ENCODE measurements at regions not wholly inside any gene's neighbourhood (a gene's known extent, or its start where the extent isn't known, plus 50 kb on each side); places are given as distances from the start of the nearest gene placed in this dataset.

DNA sequence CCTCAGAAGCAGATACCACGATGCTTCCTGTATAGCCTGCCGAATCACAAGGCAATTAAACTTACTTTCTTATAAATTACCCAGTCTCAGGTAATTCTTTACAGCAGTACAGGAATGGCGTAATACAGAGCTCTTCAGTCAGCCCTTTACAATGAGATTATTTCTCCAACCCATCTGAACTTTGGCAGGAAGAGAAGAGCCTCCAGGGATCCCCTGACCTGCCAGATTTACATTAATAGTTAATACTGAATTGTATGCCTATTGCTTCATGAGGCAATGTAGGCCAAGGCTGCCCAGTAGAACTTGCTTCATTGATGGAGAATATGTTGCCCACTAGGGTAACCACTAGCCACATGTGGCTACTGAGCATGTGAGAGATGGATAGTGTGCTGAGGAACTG lies 608.7 kb downstream of the SH2D4B start:
- DNase-seq (ENCODE audit: low spot score) (no peak), ATAC-seq (ENCODE audit: low read depth) (no peak)
- TF ChIP-seq, protein P1, sequence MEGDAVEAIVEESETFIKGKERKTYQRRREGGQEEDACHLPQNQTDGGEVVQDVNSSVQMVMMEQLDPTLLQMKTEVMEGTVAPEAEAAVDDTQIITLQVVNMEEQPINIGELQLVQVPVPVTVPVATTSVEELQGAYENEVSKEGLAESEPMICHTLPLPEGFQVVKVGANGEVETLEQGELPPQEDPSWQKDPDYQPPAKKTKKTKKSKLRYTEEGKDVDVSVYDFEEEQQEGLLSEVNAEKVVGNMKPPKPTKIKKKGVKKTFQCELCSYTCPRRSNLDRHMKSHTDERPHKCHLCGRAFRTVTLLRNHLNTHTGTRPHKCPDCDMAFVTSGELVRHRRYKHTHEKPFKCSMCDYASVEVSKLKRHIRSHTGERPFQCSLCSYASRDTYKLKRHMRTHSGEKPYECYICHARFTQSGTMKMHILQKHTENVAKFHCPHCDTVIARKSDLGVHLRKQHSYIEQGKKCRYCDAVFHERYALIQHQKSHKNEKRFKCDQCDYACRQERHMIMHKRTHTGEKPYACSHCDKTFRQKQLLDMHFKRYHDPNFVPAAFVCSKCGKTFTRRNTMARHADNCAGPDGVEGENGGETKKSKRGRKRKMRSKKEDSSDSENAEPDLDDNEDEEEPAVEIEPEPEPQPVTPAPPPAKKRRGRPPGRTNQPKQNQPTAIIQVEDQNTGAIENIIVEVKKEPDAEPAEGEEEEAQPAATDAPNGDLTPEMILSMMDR (IDR thresholded peaks at IDR 0.05; ENCODE audit: poor library complexity, severe bottlenecking), result no peak
- H3K36me3 ChIP-seq (ENCODE audit: low read depth), result no peaks in the 10 kb centered on the region
- no peak overlapping the region for H3K27ac ChIP-seq (ENCODE audit: poor library complexity, severe bottlenecking)
- peaks cover 2% of the 10 kb centered on the region for H3K9me3 ChIP-seq (ENCODE audit: severe bottlenecking)
- H3K27me3 ChIP-seq (ENCODE audit: insufficient read depth, poor library complexity, severe bottlenecking), result no peaks in the 10 kb centered on the region
- H3K4me3 ChIP-seq (ENCODE audit: severe bottlenecking), result no peak overlapping the region
- no peaks in the 10 kb centered on the region for H3K4me1 ChIP-seq (ENCODE audit: insufficient read depth, poor library complexity, severe bottlenecking)

DNA sequence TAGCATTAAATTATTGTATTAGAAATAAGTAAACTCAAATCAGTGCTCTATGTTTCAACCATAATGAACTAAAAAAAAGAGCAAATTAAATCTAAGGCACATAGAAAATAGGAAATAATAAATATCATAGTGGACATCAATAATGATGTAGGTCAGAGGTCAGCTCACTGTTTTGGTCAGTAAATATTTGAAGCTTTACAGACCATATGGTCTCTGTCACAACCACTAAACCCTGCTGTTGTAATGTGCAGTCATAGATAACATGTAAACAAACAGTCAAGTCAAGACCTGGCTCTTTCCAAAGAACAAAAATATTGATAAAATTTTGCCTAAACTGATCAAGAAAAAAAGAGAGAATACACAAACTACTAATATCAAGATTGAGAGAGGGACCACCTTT lies 615.0 kb downstream of the SH2D4B start:
- Histone ChIP-seq H3K9me3 (ENCODE audit: severe bottlenecking) (no peaks in the 10 kb centered on the region), H3K4me1 (ENCODE audit: insufficient read depth, poor library complexity, severe bottlenecking) (no peaks in the 10 kb centered on the region), H3K4me3 (ENCODE audit: severe bottlenecking) (no peak overlapping the region), H3K27me3 (ENCODE audit: insufficient read depth, poor library complexity, severe bottlenecking) (no peaks in the 10 kb centered on the region), H3K27ac (ENCODE audit: poor library complexity, severe bottlenecking) (no peak overlapping the region), H3K36me3 (ENCODE audit: low read depth) (no peaks in the 10 kb centered on the region)
- DNase-seq (ENCODE audit: low spot score), result no peak
- ATAC-seq (ENCODE audit: low read depth), result no peak
- TF ChIP-seq, protein P1 (IDR thresholded peaks at IDR 0.05; ENCODE audit: poor library complexity, severe bottlenecking), result no peak

DNA sequence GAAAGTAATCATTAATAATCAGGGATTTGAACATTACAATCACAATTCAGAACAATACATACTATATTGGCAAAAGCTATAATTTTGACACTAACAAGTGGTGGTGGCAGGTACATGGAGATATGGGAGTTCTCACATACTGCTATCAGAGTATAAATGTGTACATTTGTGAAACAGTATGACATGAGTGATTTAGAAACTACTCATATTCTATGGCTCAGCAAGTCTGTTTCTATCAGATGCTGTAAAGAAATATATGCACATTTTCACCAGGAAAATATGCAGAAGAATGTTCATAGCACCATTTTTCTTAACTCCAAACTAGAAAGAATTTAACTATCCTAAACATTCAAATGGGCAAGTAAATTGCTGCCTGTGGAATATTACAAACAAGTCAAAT lies 620.0 kb downstream of the SH2D4B start:
- Histone ChIP-seq H3K36me3 (ENCODE audit: low read depth) (no peaks in the 10 kb centered on the region), H3K27me3 (ENCODE audit: insufficient read depth, poor library complexity, severe bottlenecking) (no peaks in the 10 kb centered on the region), H3K4me3 (ENCODE audit: severe bottlenecking) (no peak overlapping the region), H3K4me1 (ENCODE audit: insufficient read depth, poor library complexity, severe bottlenecking) (no peaks in the 10 kb centered on the region), H3K9me3 (ENCODE audit: severe bottlenecking) (no peaks in the 10 kb centered on the region), H3K27ac (ENCODE audit: poor library complexity, severe bottlenecking) (no peak overlapping the region)
- no peak for ATAC-seq (ENCODE audit: low read depth)
- no peak for DNase-seq (ENCODE audit: low spot score)
- TF ChIP-seq, protein P1 (IDR thresholded peaks at IDR 0.05; ENCODE audit: poor library complexity, severe bottlenecking), result no peak

DNA sequence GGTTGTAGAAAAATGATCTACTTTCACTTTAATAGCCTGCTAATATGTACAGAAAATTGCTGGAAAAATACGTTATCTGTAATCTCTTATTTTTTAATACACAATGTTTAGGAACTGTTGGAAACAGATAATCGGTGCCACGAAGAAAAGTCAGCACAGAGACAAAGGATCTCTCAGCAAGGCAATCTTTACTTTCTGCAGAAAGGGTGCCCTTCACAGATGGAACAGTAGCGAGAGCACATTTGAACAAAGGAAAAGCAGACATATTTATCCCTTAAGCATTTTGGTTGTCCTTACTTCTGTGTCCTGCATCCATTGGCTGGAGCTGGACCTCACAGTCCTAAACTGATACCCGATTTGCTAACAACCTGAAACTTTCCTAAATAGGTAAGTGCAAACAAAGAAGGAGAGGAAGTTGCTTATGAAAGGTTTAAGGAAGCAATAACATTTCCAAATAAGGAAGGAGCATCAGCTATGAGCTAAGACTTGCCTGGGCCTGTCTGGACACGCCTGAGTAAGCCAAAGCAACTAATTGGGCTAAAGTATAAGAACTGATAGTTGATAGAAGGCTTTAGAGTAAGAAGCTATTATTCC lies 640.0 kb downstream of the SH2D4B start:
- ATAC-seq (ENCODE audit: low read depth), result no peak
- Histone ChIP-seq H3K27ac (ENCODE audit: poor library complexity, severe bottlenecking) (no peak overlapping the region), H3K9me3 (ENCODE audit: severe bottlenecking) (peaks cover 5% of the 10 kb centered on the region), H3K4me3 (ENCODE audit: severe bottlenecking) (no peak overlapping the region), H3K36me3 (ENCODE audit: low read depth) (no peaks in the 10 kb centered on the region), H3K4me1 (ENCODE audit: insufficient read depth, poor library complexity, severe bottlenecking) (no peaks in the 10 kb centered on the region), H3K27me3 (ENCODE audit: insufficient read depth, poor library complexity, severe bottlenecking) (no peaks in the 10 kb centered on the region)
- TF ChIP-seq, protein P1 (IDR thresholded peaks at IDR 0.05; ENCODE audit: poor library complexity, severe bottlenecking), result no peak
- DNase-seq (ENCODE audit: low spot score), result no peak

DNA sequence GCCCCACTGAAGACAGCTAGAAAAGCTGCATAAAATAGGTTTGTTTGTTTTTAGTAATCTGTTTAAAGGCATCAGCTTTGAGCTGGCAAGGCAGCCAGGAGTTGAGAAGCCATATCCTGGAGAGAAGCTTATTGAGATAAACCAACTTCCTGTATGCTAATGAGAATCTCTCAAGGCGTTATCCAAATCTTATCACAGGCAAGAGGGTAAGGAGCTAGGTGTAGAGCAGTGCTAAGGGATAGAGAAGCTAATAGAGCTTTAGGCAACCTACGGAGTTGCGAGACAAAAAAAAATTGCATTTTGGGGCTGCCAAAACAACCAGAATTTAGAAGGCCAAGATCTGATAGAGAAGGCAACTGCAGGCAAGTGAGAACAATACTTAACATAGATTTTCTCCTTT lies 641.6 kb downstream of the SH2D4B start:
- Histone ChIP-seq H3K9me3 (ENCODE audit: severe bottlenecking) (peaks cover 5% of the 10 kb centered on the region), H3K27ac (ENCODE audit: poor library complexity, severe bottlenecking) (no peak overlapping the region), H3K36me3 (ENCODE audit: low read depth) (no peaks in the 10 kb centered on the region), H3K27me3 (ENCODE audit: insufficient read depth, poor library complexity, severe bottlenecking) (no peaks in the 10 kb centered on the region), H3K4me1 (ENCODE audit: insufficient read depth, poor library complexity, severe bottlenecking) (no peaks in the 10 kb centered on the region), H3K4me3 (ENCODE audit: severe bottlenecking) (no peak overlapping the region)
- DNase-seq (ENCODE audit: low spot score) (no peak), ATAC-seq (ENCODE audit: low read depth) (no peak)
- TF ChIP-seq, protein P1 (IDR thresholded peaks at IDR 0.05; ENCODE audit: poor library complexity, severe bottlenecking), result no peak

Data from RWPE2 (cell line).